Esophagus squamous epithelium (tissue), 5 donors: ENCODE measurements at regions not wholly inside any gene's neighbourhood (a gene's known extent, or its start where the extent isn't known, plus 50 kb on each side); places are given as distances from the start of the nearest gene placed in this dataset.
"Not testable (repeated sequence)": the region's sequence is repeated elsewhere in the genome, so short reads cannot be mapped to it uniquely, and the experiment has no call there.

Experiments
- DNase-seq: peaks from one replicate; lab custom pipeline; 2025; lab: John Stamatoyannopoulos, UW
- H3K27ac ChIP-seq, 4 donors: fragments of 200-600 bp; sonication (generic); one replicate each; pipeline ENCODE4 v1.5.1; 2016 to 2019; ENCODE audit warnings: mild to moderate bottlenecking in 1 of 4
- H3K27me3 ChIP-seq, 4 donors: fragments of 200-600 bp; sonication (generic); 1 replicate in 3 of 4; 2 replicates in 1 of 4; pipeline versions ENCODE4 v1.5.1 to v1.6.0; 2017 to 2021; ENCODE audit warnings: antibody characterized with exemption in 1 of 4
- H3K36me3 ChIP-seq, 3 donors: fragments of 200-600 bp; sonication (generic); one replicate each; pipeline ENCODE4 v1.5.1; 2016 to 2019
- H3K4me1 ChIP-seq, 3 donors: fragments of 200-600 bp; sonication (generic); one replicate each; pipeline ENCODE4 v1.5.1; 2017 to 2019
- H3K4me3 ChIP-seq, 4 donors: fragments of 200-600 bp; sonication (generic); 1 replicate in 3 of 4; 2 replicates in 1 of 4; pipeline ENCODE4 v1.5.1; 2016 to 2019; ENCODE audit warnings: mild to moderate bottlenecking in 2 of 4, moderate library complexity in 1 of 4
- H3K9me3 ChIP-seq, 3 donors: fragments of 200-600 bp; sonication (generic); one replicate each; pipeline ENCODE4 v1.5.1; 2016 to 2019
- CTCF ChIP-seq, 6 experiments: fragments of 450-650 bp in 4 of 6; fragments of 200-600 bp in 2 of 6; sonication (generic) in 2 of 6; IDR thresholded peaks; one replicate each; pipeline ENCODE4 v1.5.1; 2016 to 2019; ENCODE audit warnings: antibody characterized with exemption in 6 of 6, mild to moderate bottlenecking in 4 of 6, moderate library complexity in 4 of 6
- POLR2A ChIP-seq, 4 donors: fragments of 450-650 bp; IDR thresholded peaks; one replicate each; pipeline ENCODE4 v1.6.1; 2017; ENCODE audit warnings: antibody characterized with exemption in 4 of 4, mild to moderate bottlenecking in 4 of 4, moderate library complexity in 3 of 4
- WGBS, 2 donors: methylation state at CpG; one replicate each; pipeline ENCODE4 v1.1.5; 2018; 5-methylcytosine and 5-hydroxymethylcytosine counted together
- intact Hi-C: fragments of 100-400 bp; cut with DNase I; formaldehyde crosslinking; loops from one replicate; pipeline ENCODE4 v1.15.0; 2022
- donor health status: DM: yes; HTN: yes; CAD: no.

GRCh38 chr12:38201461-38202276 lies 114.9 kb upstream of the ALG10B start:
- WGBS, 2 donors = 87 to 90% methylated on average over 2 to 6 of the region's 41 CpGs
- TF ChIP-seq CTCF (IDR thresholded peaks at IDR 0.05) (no peak), POLR2A (IDR thresholded peaks at IDR 0.05) (no peak)
- intact Hi-C loops = no loop called here

DNA sequence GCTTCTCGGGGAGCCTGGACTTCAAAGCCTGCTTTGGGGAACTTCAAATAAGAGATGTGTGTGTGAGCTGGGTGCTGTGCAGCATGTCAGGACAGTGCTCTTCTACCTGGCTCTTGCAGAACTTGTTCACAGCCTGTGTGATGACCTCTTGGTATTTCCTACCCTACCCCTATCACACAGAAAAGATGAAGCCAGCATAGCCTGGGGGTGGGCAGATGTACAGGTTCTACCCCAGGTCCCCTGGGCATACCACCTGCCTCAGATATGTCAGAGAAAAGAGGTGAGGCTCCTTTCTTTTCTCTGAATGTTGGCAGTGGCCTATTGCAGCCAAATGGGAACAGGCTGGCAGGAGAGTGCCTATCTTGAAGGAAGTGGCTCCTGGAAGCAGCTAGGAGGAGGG lies 111.7 kb upstream of the ALG10B start:
- no peaks in the 10 kb centered on the region for H3K36me3 ChIP-seq
- 80% methylated on average over 1 of the region's 1 CpG; no CpG with 5 or more reads in 1 of the 2 donors for WGBS, 2 donors
- no peak overlapping the region for H3K4me3 ChIP-seq
- TF ChIP-seq CTCF (IDR thresholded peaks at IDR 0.05) (no peak), POLR2A (IDR thresholded peaks at IDR 0.05) (no peak)
- H3K4me1 ChIP-seq = no peaks in the 10 kb centered on the region
- no peaks in the 10 kb centered on the region for H3K27me3 ChIP-seq
- no peak for DNase-seq
- no peaks in the 10 kb centered on the region for H3K9me3 ChIP-seq
- intact Hi-C loops = no loop called here
- H3K27ac ChIP-seq = no peak overlapping the region

More at GRCh38 chr12:38201461-38202276, 114.9 kb upstream of the ALG10B start:
- DNase-seq = no peak
- Histone ChIP-seq H3K36me3 (no peaks in the 10 kb centered on the region), H3K4me1 (no peaks in the 10 kb centered on the region), H3K4me3 (no peak overlapping the region), H3K27ac (no peak overlapping the region), H3K9me3 (no peaks in the 10 kb centered on the region), H3K27me3 (no peaks in the 10 kb centered on the region)

- no peak for TF ChIP-seq POLR2A (IDR thresholded peaks at IDR 0.05)
- no peak for TF ChIP-seq CTCF (IDR thresholded peaks at IDR 0.05)
- Histone ChIP-seq H3K4me3 (no peak overlapping the region), H3K9me3 (no peaks in the 10 kb centered on the region), H3K27me3 (no peaks in the 10 kb centered on the region), H3K36me3 (no peaks in the 10 kb centered on the region), H3K4me1 (no peaks in the 10 kb centered on the region), H3K27ac (no peak overlapping the region)
- 70 to 71% methylated on average over 5 of the region's 5 CpGs for WGBS, 2 donors
- intact Hi-C loops = no loop called here
- DNase-seq = no peak
Observed at GRCh38 chr12:38222011-38222410, 94.6 kb upstream of the ALG10B start.

DNA sequence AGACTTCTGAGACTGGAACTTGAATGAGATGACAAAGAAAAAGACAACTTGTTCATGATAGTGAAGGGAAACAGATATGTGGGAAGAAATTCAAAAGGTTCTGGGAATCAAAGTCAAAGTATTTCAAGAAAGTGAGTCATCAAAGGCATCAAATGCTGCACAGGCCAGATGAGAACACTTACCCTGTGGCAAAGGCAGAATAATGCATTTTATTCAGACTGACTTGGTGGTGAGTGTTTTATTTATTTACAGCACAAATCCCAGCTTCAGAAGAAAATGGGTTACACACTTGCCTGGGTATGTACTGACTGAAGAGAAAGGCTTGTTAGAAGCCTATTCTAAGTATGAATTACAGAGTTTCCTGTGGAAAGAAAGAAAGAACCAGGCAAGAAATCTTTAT lies 78.2 kb upstream of the ALG10B start:
- H3K4me3 ChIP-seq, H3K27ac ChIP-seq, H3K27me3 ChIP-seq, intact Hi-C loops, H3K9me3 ChIP-seq, DNase-seq, H3K36me3 ChIP-seq, H3K4me1 ChIP-seq: not testable (repeated sequence)

- Histone ChIP-seq H3K27me3 (no peaks in the 10 kb centered on the region), H3K9me3 (no peaks in the 10 kb centered on the region), H3K4me3 (no peak overlapping the region), H3K36me3 (no peaks in the 10 kb centered on the region), H3K4me1 (no peaks in the 10 kb centered on the region), H3K27ac (no peak overlapping the region)
- intact Hi-C loops = no loop called here
- no peak for TF ChIP-seq CTCF (IDR thresholded peaks at IDR 0.05)
- no peak for TF ChIP-seq POLR2A (IDR thresholded peaks at IDR 0.05)
- no peak for DNase-seq
Observed at GRCh38 chr12:38253778-38254177, 62.8 kb upstream of the ALG10B start.
